Tibial nerve (tissue), 3 donors: ENCODE measurements at regions not wholly inside any gene's neighbourhood (a gene's known extent, or its start where the extent isn't known, plus 50 kb on each side); places are given as distances from the start of the nearest gene placed in this dataset.

Experiments used
- CTCF ChIP-seq, 5 experiments: fragments of 200-600 bp in 3 of 5; fragments of 450-650 bp in 2 of 5; sonication (generic) in 3 of 5; IDR thresholded peaks; one replicate each; pipeline ENCODE4 v1.5.1; 2016 to 2019; ENCODE audit warnings: antibody characterized with exemption in 5 of 5, mild to moderate bottlenecking in 3 of 5, moderate library complexity in 2 of 5
- POLR2A ChIP-seq, 2 donors: fragments of 450-650 bp; IDR thresholded peaks; one replicate each; pipeline ENCODE4 v1.6.1; 2017; ENCODE audit warnings: antibody characterized with exemption in 2 of 2, mild to moderate bottlenecking in 2 of 2, moderate library complexity in 2 of 2

- TF ChIP-seq CTCF (IDR thresholded peaks at IDR 0.05) (no peak), POLR2A (IDR thresholded peaks at IDR 0.05) (no peak)
Observed at GRCh38 chr7:156041398-156041797, 229.1 kb upstream of the SHH start.
